WTC11 (cell line): ENCODE measurements at regions not wholly inside any gene's neighbourhood (a gene's known extent, or its start where the extent isn't known, plus 50 kb on each side); places are given as distances from the start of the nearest gene placed in this dataset.

Experiments
- ATAC-seq: fragments of 200-7000 bp; cut with Tn5 transposase; 2 replicates; pipeline ENCODE4 v1.10.0; 2021; ENCODE audit warnings: mild to moderate bottlenecking, moderate library complexity
- CTCF ChIA-PET: fragments of 300-600 bp; sonication (Branson Sonifier 250); formaldehyde crosslinking; loops from one replicate; lab custom pipeline; 2021; ENCODE audit warnings: antibody characterized with exemption; lab: Charles Lee
- POLR2A ChIA-PET: fragments of 350-600 bp; sonication (Branson Sonifier 250); formaldehyde crosslinking; loops from one replicate; lab custom pipeline; 2021; ENCODE audit warnings: antibody characterized with exemption; lab: Charles Lee
- DNase-seq: peaks from one replicate; pipeline ENCODE4 v3.0.0; 2021; ENCODE audit warnings: low spot score
- H3K27ac Mint-ChIP-seq: 2 replicates; pipeline ENCODE4 v1.8.0; 2021; ENCODE audit warnings: mixed read lengths
- H3K27me3 Mint-ChIP-seq: 2 replicates; pipeline ENCODE4 v1.8.0; 2021; ENCODE audit warnings: low read depth, mild to moderate bottlenecking, moderate library complexity, mixed read lengths
- H3K36me3 Mint-ChIP-seq: 2 replicates; pipeline ENCODE4 v1.8.0; 2021; ENCODE audit warnings: mixed read lengths
- H3K4me1 Mint-ChIP-seq: 2 replicates; pipeline ENCODE4 v1.8.0; 2022; ENCODE audit warnings: mixed read lengths
- H3K4me3 Mint-ChIP-seq: 2 replicates; pipeline ENCODE4 v1.8.0; 2021; ENCODE audit warnings: mild to moderate bottlenecking, moderate library complexity, mixed read lengths
- H3K9me3 Mint-ChIP-seq: 2 replicates; pipeline ENCODE4 v1.8.0; 2021; ENCODE audit warnings: mixed read lengths
- CBFB ChIP-seq: sonication (generic); formaldehyde crosslinking; IDR thresholded peaks from 2 replicates; pipeline ENCODE4 v1.8.1; 2022; ENCODE audit warnings: mild to moderate bottlenecking, low read depth, missing genetic modification reagents
- MXD4 ChIP-seq: fragments of 250-450 bp; sonication (Bioruptor Pico); IDR thresholded peaks from 2 replicates; pipeline ENCODE4 v1.8.0; 2021; ENCODE audit warnings: mild to moderate bottlenecking, moderate library complexity, borderline replicate concordance
- NFATC4 ChIP-seq: fragments of 250-450 bp; sonication (Bioruptor Pico); IDR thresholded peaks from 2 replicates; pipeline ENCODE4 v1.9.0; 2021; ENCODE audit warnings: mild to moderate bottlenecking
- NR1H2 ChIP-seq: sonication (generic); formaldehyde crosslinking; IDR thresholded peaks from 2 replicates; pipeline ENCODE4 v1.9.0; 2021; ENCODE audit warnings: mild to moderate bottlenecking, moderate library complexity, missing genetic modification reagents
- NR3C1 ChIP-seq: sonication (generic); formaldehyde crosslinking; conservative IDR thresholded peaks from 2 replicates; pipeline ENCODE4 v1.8.1; 2023; ENCODE audit warnings: low read depth, mild to moderate bottlenecking, missing genetic modification reagents
- ZNF423 ChIP-seq: fragments of 250-450 bp; sonication (Bioruptor Pico); IDR thresholded peaks from 2 replicates; pipeline ENCODE4 v2.1.2; 2022; ENCODE audit warnings: mild to moderate bottlenecking, moderate library complexity
- TF ChIP-seq, protein P1 (sequence below): fragments of 250-450 bp; sonication (Bioruptor Pico); IDR thresholded peaks from 2 replicates; pipeline ENCODE4 v2.1.2; 2022; ENCODE audit warnings: mild to moderate bottlenecking, moderate library complexity
- TF ChIP-seq, protein P2 (sequence below): sonication (generic); formaldehyde crosslinking; IDR thresholded peaks from 2 replicates; pipeline ENCODE4 v1.8.1; 2023; ENCODE audit warnings: mild to moderate bottlenecking, missing genetic modification reagents
- TF ChIP-seq, protein P3 (sequence below): sonication (generic); formaldehyde crosslinking; IDR thresholded peaks from 2 replicates; pipeline ENCODE4 v1.8.0; 2022; ENCODE audit warnings: missing genetic modification reagents
- TF ChIP-seq, protein P4 (sequence below): sonication (generic); formaldehyde crosslinking; IDR thresholded peaks from 2 replicates; pipeline ENCODE4 v1.8.1; 2023; ENCODE audit warnings: mild to moderate bottlenecking, missing genetic modification reagents, borderline replicate concordance
- TF ChIP-seq, protein P5 (sequence below): sonication (generic); formaldehyde crosslinking; IDR thresholded peaks from 2 replicates; pipeline ENCODE4 v1.8.1; 2022; ENCODE audit warnings: missing genetic modification reagents, borderline replicate concordance
- TF ChIP-seq, protein P6 (sequence below): sonication (generic); formaldehyde crosslinking; IDR thresholded peaks from 2 replicates; pipeline ENCODE4 v1.8.1; 2023; ENCODE audit warnings: mild to moderate bottlenecking, missing genetic modification reagents
- TF ChIP-seq, protein P7 (sequence below): fragments of 250-450 bp; sonication (Bioruptor Pico); conservative IDR thresholded peaks from 2 replicates; pipeline ENCODE4 v1.9.0; 2021; ENCODE audit warnings: mild to moderate bottlenecking
- TF ChIP-seq, protein P8 (sequence below): sonication (generic); formaldehyde crosslinking; IDR thresholded peaks from 2 replicates; pipeline ENCODE4 v1.8.0; 2023; ENCODE audit warnings: missing genetic modification reagents

DNA sequence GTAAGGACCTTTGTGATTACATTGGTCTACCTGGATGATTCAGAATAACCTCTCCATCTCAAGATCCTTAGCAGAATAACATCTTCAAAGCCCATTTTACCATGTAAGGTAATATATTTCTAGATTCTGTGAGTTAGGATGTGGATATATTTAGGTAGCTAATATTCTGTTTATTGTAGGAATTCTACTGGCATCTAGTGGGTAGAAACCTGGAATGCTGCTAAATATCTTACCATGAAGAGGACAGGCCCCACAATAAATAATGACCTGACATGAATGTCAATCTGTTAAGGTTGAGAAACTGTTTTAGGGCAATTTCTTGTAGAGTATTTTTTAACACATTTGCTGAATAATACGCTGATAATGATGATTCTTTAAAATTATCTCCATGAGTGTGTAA, 426.8 kb downstream of the MAN2A1 start (continued):
- TF ChIP-seq NR3C1 (no peak), NFATC4 (CRISPR knock-in tag) (no peak)

DNA sequence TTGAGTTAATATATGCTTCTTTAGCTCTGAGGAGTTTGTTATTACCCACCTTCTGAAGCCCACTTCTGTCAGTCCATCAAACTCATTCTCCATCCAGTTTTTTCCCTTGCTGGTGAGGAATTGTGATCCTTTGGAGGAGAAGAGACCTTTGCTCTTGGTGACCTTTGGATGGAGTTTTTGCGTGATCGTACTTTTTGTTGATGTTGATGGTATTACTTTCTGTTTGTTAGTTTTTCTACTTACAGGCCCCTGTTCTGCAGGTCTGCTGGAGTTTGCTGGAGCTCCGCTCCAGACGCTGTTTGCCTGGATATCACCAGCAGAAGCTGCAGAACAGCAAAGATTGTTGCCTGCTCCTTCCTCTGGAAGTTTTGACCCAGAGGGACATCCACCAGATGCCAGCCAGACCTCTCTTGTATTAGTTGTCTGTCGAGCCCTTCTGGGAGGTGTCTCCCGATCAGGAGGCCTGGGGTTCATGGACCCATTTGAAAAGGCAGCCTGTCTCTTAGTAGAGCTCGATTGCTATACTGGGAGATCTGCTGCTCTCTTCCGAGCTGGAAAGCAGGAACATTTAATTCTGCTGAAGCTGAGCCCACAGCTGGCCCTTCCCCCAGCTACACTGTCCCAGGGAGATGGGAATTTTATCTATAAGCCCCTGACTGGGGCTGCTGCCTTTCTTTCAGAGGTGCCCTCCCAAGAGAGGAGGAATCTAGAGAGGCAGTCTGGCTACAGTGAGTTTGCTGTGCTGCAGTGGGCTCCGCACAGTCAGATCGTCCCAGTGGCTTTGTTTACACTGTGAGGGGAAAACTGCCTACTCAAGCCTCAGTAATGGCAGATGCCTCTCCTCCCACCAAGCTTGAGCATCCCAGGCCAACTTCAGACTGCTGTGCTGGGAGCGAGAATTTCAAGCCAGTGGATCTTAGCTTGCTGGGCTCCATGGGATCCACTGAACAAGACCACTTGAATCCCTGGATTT, 445.5 kb downstream of the MAN2A1 start:
- Mint-ChIP-seq H3K4me1 (no peaks in the 10 kb centered on the region), H3K27ac (no peak overlapping the region), H3K36me3 (peaks cover 10% of the 10 kb centered on the region), H3K27me3 (no peaks in the 10 kb centered on the region), H3K9me3 (peaks cover 54% of the 10 kb centered on the region), H3K4me3 (no peak overlapping the region)
- ATAC-seq, result no peak
- CTCF ChIA-PET, result no interaction called here
- no peak for DNase-seq
- TF ChIP-seq, protein P1, sequence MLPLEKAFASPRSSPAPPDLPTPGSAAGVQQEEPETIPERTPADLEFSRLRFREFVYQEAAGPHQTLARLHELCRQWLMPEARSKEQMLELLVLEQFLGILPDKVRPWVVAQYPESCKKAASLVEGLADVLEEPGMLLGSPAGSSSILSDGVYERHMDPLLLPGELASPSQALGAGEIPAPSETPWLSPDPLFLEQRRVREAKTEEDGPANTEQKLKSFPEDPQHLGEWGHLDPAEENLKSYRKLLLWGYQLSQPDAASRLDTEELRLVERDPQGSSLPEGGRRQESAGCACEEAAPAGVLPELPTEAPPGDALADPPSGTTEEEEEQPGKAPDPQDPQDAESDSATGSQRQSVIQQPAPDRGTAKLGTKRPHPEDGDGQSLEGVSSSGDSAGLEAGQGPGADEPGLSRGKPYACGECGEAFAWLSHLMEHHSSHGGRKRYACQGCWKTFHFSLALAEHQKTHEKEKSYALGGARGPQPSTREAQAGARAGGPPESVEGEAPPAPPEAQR, result no peak
- TF ChIP-seq, protein P2, sequence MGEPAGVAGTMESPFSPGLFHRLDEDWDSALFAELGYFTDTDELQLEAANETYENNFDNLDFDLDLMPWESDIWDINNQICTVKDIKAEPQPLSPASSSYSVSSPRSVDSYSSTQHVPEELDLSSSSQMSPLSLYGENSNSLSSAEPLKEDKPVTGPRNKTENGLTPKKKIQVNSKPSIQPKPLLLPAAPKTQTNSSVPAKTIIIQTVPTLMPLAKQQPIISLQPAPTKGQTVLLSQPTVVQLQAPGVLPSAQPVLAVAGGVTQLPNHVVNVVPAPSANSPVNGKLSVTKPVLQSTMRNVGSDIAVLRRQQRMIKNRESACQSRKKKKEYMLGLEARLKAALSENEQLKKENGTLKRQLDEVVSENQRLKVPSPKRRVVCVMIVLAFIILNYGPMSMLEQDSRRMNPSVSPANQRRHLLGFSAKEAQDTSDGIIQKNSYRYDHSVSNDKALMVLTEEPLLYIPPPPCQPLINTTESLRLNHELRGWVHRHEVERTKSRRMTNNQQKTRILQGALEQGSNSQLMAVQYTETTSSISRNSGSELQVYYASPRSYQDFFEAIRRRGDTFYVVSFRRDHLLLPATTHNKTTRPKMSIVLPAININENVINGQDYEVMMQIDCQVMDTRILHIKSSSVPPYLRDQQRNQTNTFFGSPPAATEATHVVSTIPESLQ (CRISPR knock-in tag), result no peak
- TF ChIP-seq, protein P3, sequence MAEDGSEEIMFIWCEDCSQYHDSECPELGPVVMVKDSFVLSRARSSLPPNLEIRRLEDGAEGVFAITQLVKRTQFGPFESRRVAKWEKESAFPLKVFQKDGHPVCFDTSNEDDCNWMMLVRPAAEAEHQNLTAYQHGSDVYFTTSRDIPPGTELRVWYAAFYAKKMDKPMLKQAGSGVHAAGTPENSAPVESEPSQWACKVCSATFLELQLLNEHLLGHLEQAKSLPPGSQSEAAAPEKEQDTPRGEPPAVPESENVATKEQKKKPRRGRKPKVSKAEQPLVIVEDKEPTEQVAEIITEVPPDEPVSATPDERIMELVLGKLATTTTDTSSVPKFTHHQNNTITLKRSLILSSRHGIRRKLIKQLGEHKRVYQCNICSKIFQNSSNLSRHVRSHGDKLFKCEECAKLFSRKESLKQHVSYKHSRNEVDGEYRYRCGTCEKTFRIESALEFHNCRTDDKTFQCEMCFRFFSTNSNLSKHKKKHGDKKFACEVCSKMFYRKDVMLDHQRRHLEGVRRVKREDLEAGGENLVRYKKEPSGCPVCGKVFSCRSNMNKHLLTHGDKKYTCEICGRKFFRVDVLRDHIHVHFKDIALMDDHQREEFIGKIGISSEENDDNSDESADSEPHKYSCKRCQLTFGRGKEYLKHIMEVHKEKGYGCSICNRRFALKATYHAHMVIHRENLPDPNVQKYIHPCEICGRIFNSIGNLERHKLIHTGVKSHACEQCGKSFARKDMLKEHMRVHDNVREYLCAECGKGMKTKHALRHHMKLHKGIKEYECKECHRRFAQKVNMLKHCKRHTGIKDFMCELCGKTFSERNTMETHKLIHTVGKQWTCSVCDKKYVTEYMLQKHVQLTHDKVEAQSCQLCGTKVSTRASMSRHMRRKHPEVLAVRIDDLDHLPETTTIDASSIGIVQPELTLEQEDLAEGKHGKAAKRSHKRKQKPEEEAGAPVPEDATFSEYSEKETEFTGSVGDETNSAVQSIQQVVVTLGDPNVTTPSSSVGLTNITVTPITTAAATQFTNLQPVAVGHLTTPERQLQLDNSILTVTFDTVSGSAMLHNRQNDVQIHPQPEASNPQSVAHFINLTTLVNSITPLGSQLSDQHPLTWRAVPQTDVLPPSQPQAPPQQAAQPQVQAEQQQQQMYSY (CRISPR knock-in tag), result no peak
- TF ChIP-seq, protein P4, sequence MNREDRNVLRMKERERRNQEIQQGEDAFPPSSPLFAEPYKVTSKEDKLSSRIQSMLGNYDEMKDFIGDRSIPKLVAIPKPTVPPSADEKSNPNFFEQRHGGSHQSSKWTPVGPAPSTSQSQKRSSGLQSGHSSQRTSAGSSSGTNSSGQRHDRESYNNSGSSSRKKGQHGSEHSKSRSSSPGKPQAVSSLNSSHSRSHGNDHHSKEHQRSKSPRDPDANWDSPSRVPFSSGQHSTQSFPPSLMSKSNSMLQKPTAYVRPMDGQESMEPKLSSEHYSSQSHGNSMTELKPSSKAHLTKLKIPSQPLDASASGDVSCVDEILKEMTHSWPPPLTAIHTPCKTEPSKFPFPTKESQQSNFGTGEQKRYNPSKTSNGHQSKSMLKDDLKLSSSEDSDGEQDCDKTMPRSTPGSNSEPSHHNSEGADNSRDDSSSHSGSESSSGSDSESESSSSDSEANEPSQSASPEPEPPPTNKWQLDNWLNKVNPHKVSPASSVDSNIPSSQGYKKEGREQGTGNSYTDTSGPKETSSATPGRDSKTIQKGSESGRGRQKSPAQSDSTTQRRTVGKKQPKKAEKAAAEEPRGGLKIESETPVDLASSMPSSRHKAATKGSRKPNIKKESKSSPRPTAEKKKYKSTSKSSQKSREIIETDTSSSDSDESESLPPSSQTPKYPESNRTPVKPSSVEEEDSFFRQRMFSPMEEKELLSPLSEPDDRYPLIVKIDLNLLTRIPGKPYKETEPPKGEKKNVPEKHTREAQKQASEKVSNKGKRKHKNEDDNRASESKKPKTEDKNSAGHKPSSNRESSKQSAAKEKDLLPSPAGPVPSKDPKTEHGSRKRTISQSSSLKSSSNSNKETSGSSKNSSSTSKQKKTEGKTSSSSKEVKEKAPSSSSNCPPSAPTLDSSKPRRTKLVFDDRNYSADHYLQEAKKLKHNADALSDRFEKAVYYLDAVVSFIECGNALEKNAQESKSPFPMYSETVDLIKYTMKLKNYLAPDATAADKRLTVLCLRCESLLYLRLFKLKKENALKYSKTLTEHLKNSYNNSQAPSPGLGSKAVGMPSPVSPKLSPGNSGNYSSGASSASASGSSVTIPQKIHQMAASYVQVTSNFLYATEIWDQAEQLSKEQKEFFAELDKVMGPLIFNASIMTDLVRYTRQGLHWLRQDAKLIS, result no peak
- TF ChIP-seq CBFB, result no peak
- TF ChIP-seq, protein P5, sequence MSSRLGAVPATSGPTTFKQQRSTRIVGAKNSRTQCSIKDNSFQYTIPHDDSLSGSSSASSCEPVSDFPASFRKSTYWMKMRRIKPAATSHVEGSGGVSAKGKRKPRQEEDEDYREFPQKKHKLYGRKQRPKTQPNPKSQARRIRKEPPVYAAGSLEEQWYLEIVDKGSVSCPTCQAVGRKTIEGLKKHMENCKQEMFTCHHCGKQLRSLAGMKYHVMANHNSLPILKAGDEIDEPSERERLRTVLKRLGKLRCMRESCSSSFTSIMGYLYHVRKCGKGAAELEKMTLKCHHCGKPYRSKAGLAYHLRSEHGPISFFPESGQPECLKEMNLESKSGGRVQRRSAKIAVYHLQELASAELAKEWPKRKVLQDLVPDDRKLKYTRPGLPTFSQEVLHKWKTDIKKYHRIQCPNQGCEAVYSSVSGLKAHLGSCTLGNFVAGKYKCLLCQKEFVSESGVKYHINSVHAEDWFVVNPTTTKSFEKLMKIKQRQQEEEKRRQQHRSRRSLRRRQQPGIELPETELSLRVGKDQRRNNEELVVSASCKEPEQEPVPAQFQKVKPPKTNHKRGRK (CRISPR knock-in tag), result no peak
- no peak for TF ChIP-seq MXD4 (CRISPR knock-in tag)
- no peak for TF ChIP-seq NR1H2 (CRISPR knock-in tag)
- TF ChIP-seq, protein P6, sequence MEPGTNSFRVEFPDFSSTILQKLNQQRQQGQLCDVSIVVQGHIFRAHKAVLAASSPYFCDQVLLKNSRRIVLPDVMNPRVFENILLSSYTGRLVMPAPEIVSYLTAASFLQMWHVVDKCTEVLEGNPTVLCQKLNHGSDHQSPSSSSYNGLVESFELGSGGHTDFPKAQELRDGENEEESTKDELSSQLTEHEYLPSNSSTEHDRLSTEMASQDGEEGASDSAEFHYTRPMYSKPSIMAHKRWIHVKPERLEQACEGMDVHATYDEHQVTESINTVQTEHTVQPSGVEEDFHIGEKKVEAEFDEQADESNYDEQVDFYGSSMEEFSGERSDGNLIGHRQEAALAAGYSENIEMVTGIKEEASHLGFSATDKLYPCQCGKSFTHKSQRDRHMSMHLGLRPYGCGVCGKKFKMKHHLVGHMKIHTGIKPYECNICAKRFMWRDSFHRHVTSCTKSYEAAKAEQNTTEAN (CRISPR knock-in tag), result no peak
- TF ChIP-seq, protein P7, sequence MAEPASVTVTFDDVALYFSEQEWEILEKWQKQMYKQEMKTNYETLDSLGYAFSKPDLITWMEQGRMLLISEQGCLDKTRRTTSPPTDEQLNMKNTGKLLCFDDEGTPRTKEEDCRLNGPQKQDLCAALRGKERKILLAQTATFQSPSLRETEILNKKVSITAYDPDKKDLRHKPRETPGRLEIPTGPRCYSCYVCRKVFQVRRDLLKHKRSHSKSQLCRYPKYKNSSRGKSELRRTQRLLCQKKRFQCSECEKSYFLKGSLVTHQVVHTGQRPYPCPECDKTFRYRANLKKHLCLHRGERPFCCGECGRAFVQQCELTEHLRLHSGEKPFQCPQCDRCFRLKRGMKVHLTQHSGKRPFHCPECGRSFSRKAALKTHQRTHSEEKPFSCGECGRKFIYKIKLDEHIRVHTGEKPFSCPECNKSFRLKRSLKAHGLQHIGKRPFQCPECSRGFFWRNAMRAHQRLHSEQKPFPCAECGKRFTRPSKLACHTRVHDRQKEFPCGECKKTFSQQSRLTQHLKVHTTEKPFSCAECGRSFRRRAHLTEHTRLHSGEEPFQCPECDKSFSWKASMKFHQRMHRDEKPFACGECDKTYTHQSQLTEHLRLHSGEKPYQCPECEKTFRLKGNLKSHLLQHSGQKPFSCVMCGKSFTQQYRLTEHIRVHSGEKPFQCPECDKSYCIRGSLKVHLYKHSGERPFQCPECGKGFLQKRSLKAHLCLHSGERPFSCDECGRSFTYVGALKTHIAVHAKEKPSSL (CRISPR knock-in tag), result no peak
- TF ChIP-seq ZNF423, result no peak
- TF ChIP-seq, protein P8, sequence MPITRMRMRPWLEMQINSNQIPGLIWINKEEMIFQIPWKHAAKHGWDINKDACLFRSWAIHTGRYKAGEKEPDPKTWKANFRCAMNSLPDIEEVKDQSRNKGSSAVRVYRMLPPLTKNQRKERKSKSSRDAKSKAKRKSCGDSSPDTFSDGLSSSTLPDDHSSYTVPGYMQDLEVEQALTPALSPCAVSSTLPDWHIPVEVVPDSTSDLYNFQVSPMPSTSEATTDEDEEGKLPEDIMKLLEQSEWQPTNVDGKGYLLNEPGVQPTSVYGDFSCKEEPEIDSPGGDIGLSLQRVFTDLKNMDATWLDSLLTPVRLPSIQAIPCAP, result no peak
- POLR2A ChIA-PET, result interaction anchor here (0.6 kb wide), 1 partner anchor 69 kb away, joined by 3 read pairs; no protein-coding TSS in a partner anchor
